GM12872 (cell line): ENCODE measurements at regions not wholly inside any gene's neighbourhood (a gene's known extent, or its start where the extent isn't known, plus 50 kb on each side); places are given as distances from the start of the nearest gene placed in this dataset.

Experiments
- CTCF ChIP-seq: IDR thresholded peaks from 3 replicates; pipeline ENCODE4 v1.5.1; 2011; ENCODE audit warnings: low read depth, mild to moderate bottlenecking, low read length, moderate library complexity; ENCODE audit not compliant: insufficient read depth

GRCh38 chrX:142359331-142359730, 154.2 kb upstream of the MAGEC2 start:
- no peak for TF ChIP-seq CTCF

GRCh38 chrX:142327182-142327581, 122.1 kb upstream of the MAGEC2 start:
- no peak for TF ChIP-seq CTCF

GRCh38 chrX:142312591-142312990, 107.5 kb upstream of the MAGEC2 start:
- TF ChIP-seq CTCF = no peak

- no peak for TF ChIP-seq CTCF
These were observed 94.3 kb upstream of the MAGEC2 start for GRCh38 chrX:142299406-142299805.

GRCh38 chrX:142296421-142296820, 91.3 kb upstream of the MAGEC2 start:
- no peak for TF ChIP-seq CTCF

- TF ChIP-seq CTCF = no peak
These were observed 90.1 kb upstream of the MAGEC2 start for GRCh38 chrX:142295190-142295589.

- no peak for TF ChIP-seq CTCF
These were observed 61.3 kb upstream of the MAGEC2 start for GRCh38 chrX:142266417-142266816.

GRCh38 chrX:142256935-142257334, 51.8 kb upstream of the MAGEC2 start:
- TF ChIP-seq CTCF = no peak
